NCI-H524 (cell line): ENCODE measurements at regions not wholly inside any gene's neighbourhood (a gene's known extent, or its start where the extent isn't known, plus 50 kb on each side); places are given as distances from the start of the nearest gene placed in this dataset.
A peak's percentile ranks its signal among the peaks of the same experiment; 100 is the strongest.

Source experiments
- DNase-seq, 2 experiments: peaks; one replicate each; lab custom pipeline; 2025; lab: John Stamatoyannopoulos, UW

DNA sequence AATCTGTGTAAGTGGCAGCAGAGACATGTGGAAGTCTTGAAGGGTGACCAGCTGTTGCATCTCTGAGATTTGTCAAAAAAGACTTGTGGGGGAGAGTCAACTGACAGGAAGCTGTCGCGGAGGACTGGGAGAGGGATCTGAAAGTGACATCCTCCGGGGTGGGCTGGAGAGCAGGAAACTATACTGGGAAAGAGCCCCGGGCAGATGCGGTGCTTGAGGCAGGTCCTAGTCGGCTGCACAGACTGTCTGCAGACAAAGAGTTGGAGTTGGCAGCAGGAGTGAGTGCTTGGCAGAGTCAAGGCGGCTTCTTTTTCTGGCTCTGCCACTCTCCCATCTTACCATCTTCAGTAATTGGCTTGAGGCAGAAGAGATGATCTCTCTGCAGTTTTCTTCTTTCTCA is 294.0 kb upstream of the C1orf87 start:
- DNase-seq: peak; percentile 23 to 48

DNA sequence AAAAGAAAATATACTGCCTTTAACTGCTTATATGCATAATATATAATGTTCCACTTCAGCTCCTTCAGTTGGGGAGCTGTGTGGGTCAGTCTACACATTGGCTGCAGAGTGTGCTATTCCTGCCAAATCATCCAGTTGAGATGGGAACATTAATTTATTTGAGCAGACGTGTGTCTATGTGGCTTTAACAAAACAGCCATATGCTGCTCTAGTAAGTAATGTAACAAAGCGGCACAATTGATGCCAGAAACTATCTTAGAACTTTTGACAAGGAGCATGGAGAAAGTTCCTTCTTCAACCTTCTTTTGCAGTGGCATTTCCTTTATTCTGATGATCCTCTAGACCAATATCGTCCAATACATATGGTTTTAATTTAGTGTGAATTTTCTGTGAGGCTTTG is 285.9 kb upstream of the C1orf87 start:
- no peak for DNase-seq

DNA sequence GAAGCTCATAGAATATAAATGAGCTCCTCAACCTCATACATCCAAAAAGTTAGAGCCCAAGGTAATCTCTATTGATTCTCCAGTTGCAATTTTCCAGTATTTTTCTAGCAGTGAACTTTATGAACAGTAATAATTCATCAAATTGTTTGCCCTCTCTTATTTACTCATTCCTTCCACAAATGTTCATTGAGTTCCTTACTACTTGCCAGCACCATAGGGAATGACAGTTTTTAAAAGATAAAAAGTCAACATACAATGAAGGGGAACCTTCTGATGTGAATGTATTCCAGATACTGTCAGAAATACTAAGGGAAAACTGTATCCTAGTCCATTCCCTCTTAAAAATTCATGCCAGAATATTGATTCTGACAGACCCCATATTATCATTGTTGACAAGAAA is 277.0 kb upstream of the C1orf87 start:
- no peak for DNase-seq

DNA sequence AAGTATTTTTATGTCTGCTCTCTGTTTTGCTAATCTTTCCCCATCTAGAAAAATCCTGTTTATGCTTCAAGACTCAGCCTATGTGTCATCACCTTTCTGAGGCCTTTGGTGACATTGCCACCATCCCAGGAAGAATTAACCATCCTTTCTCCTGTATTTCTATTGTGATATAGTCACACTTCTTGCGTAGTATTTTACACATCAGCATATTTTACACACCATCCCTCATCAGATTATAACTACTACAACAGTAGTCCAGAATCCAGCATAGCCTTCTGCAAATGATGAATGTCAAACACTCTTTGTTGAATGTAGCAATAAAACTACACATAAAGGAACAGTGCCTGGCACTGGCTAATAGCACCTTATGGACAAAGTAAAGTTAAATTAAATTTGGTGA is 275.3 kb upstream of the C1orf87 start:
- no peak for DNase-seq

GRCh38 chr1:60345621-60346020 is 272.1 kb upstream of the C1orf87 start:
- no peak for DNase-seq

DNA sequence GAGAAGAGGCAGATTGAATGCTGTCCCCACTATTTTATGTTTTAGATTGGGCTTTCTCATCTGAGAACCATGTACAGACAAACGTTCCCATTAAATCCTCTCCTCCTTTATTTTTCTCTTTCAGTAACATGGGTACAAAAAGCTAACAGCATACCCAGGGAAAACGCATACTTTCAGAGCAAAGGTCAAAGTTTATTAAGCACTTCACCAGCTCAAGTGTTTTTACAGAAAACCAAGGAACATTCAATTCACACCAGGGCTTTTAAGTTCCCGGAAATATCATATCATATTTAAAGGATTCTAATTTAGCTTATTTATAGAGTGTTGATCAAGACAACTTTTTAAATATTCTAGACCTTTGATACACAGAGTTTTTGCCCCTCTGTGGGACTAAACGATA is 271.5 kb upstream of the C1orf87 start:
- no peak for DNase-seq

DNA sequence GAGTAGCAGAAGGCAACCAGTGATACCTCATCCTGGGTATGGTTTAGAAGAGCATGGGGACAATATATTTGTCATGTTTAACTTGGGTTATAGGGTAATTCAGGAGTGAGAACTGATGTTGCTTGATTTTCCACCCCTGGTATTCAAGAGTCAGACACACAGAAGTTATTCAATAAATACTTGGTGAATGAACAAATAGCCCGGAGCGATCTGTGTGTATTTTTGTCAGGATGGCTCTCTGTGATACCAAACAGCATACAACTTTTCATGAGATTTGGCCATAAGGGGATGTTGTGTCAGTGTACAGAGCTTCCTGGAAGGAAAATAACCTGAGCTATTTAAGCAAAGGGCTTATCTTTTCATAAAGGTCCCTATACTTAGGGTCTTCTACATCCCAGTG is 270.2 kb upstream of the C1orf87 start:
- DNase-seq: no peak

DNA sequence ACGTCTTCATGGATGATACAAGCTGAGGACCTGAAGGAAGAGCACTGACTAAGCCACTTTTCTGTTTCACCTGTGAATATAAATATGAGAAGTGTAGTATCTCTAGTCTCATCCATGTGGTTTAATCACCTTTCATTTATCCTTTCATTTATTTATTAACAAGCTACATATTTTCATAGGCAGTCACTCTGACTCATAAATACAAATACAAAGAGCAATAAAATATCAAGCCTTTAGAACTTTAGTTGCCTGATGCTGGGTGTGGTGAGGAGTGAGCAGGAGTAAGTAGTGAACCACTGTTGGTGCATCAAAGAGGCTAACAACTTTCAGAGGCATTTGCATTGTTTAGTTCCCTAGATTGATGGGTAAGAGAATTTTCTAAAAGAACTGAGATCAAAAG is 269.0 kb upstream of the C1orf87 start:
- DNase-seq: no peak

- DNase-seq: no peak
Observed at GRCh38 chr1:60341274-60341673, 267.7 kb upstream of the C1orf87 start.

DNA sequence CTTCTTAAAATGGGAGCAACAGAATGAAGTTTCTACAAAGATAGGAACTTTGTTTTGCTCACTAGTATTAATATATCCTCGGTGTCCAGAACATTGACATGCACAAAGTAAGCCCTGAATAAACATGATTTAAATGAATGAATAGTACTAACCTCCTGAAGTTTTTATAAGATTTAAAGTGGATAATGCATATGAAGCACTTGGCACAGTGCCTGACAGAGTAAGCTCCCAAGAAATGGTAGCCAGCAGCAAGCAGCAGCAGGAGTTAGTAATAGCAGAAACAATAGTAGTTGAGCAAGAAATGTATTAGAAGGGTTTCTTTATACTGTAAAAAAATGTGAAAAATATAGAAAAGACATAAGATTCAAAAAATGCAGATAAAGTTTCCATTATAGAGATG is 258.1 kb upstream of the C1orf87 start:
- DNase-seq: peak in 1 of 2 experiments; percentile 0

GRCh38 chr1:60329651-60330050 is 256.1 kb upstream of the C1orf87 start:
- DNase-seq: no peak

GRCh38 chr1:60311838-60312237 is 238.3 kb upstream of the C1orf87 start:
- DNase-seq: no peak

- DNase-seq: no peak
Observed at GRCh38 chr1:60299581-60299980, 226.0 kb upstream of the C1orf87 start.

DNA sequence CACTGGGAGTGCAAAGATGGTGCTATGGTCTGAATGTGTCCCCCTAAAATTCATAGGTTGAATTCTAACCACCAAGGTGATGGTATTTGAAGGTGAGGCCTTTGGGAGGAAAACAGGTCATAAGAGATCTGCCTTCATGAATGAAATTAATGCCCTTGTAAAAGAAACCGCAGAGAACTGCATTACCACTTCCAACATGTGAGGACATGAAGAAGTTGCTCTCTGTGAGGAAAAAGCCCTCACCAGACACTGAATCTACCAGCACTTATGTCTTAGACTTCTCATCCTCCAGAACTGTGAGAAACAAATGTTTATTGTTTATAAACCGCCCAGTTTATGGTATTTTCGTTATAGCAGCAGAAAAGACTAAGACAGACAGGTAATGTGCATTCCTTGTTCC is 224.7 kb upstream of the C1orf87 start:
- DNase-seq: no peak

DNA sequence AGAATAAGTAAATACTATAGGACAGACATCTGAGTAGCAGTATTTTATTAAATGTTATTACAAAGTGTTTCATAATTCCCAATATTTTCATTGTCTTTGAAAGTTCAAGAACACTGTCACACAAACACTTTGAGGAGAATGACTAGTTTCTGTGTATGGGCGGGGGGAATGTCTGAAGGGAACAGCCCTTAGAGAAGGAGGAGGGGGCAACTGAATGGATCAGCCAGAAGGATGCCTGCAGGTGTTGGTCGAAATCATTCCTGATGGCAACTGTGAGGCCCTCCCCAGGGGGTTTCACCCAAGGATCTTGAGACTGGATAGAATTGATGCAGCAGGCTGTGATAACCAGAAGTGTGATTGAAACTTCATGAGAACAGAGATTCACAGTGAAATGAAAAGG is 223.2 kb upstream of the C1orf87 start:
- no peak for DNase-seq

- no peak for DNase-seq
Observed at GRCh38 chr1:60292140-60292539, 218.6 kb upstream of the C1orf87 start.

DNA sequence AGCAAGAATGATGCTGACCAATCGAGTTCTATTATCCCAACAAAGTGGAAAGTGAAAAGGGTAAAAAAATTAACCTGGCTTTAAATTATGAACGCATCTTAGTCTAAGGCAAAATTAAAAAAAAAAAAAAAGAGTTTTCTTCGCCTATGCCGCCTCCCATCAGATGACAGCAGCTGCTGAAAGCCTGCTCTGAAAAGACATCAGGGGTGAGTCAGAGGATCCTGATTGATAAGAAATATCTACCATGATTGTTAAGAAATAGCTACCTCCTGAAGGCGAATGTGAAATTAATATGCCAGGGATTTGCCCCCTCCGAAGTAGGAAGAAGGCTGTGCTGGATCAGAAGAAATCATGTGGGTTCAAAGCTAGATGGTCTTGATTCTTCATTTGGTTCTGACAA is 216.8 kb upstream of the C1orf87 start:
- no peak for DNase-seq

DNA sequence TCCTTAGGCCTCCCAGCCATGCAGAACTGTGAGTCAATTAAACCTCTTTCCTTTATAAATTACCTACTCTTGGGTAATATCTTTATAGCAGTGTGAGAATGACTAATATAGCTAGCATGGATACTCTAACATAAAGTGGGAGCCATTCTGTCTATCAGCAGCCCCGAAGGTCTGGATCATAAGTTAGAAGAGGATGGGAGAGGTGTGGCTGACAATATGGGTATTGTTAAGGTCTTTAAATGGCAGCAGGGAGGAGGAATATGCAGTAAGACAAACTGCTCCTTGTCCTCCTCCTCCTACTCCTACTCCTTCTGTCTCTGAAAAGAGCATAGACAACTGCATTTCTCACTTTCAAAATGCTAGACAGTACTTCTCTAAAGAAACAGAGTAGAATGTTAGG is 214.0 kb upstream of the C1orf87 start:
- no peak for DNase-seq

DNA sequence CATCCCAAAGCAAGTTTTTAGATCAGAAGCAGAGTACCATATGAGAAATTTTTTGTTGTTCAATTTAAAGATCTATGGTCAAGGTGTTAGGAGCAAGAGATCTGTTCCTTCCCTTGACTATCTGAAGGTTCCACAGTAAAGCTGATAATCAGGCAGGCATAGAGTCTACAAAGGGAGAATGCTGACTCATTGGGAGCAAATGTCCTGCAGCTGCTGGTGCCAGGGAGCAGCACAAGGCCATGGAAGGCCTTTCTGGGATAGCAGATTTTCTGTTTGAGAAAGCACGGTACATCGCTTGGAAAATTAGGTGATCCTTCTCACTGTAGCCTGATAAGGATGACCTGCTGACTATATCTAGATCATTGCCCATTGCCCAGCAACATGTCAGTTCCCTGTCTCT is 210.1 kb upstream of the C1orf87 start:
- DNase-seq: no peak

- peak; percentile 55 to 83 for DNase-seq
Observed at GRCh38 chr1:60281360-60281932, 207.9 kb upstream of the C1orf87 start.

GRCh38 chr1:60280819-60281218 is 207.2 kb upstream of the C1orf87 start:
- no peak for DNase-seq

DNA sequence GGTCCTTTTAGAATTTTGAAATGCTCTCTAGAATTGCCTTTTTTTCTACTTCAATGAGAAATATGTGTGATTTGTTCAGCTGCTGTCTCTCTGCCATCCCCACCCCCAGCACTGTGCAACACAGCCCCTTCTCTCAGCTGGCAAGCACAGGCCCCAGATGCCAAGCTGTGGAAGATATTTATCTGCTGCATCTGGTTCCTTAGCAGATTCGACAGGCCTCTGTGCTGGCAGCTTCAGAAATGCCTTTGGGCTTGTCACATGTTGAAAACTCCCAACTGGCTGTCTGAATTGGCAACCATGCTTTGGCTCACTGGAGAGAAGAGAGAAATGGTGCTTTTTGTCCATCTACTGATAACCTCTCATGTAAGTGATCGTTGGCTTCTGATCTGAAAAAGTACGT is 206.7 kb upstream of the C1orf87 start:
- peak; percentile 9 to 74 for DNase-seq

DNA sequence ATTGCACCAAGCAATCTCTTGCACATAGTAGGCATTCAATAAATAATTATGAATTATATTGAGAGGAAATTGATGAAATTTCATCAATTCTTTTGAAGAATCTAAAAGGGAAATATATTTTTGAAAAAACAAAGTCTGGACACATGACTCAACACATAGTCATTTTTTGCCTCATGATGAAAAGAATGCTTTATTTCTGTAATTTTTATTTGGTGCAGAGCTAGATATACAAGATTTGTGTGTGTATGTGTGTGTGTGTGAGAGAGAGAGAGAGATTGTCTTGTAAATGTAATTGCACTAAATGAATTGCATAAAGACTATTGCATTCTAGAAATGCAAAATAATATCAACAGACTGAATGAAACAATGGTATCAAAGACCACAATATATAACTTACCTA is 206.2 kb upstream of the C1orf87 start:
- no peak for DNase-seq

GRCh38 chr1:60277269-60277668 is 203.7 kb upstream of the C1orf87 start:
- DNase-seq: peak in 1 of 2 experiments; percentile 61
